WERI-Rb-1 (cell line): ENCODE measurements at regions not wholly inside any gene's neighbourhood (a gene's known extent, or its start where the extent isn't known, plus 50 kb on each side); places are given as distances from the start of the nearest gene placed in this dataset.

Experiments
- DNase-seq: peaks from one replicate; pipeline ENCODE4 v3.0.0-alpha.2; 2020
- H3K27ac ChIP-seq: fragments of 250-450 bp; sonication (Bioruptor Pico); 2 replicates; pipeline ENCODE4 v1.5.1; 2020; ENCODE audit warnings: mild to moderate bottlenecking, moderate library complexity
- H3K27me3 ChIP-seq: fragments of 250-450 bp; sonication (Bioruptor Pico); 2 replicates; pipeline ENCODE4 v1.5.1; 2021; ENCODE audit warnings: mild to moderate bottlenecking, low read depth, moderate library complexity; ENCODE audit not compliant: insufficient read depth, severe bottlenecking
- H3K36me3 ChIP-seq: fragments of 250-450 bp; sonication (Bioruptor Pico); 2 replicates; pipeline ENCODE4 v1.5.1; 2020; ENCODE audit warnings: mild to moderate bottlenecking, moderate library complexity
- H3K4me3 ChIP-seq: 2 replicates; pipeline ENCODE4 v1.5.1; 2011; ENCODE audit warnings: low read depth, mild to moderate bottlenecking, control low read depth, low read length
- H3K9me3 ChIP-seq: fragments of 250-450 bp; sonication (Bioruptor Pico); 2 replicates; pipeline ENCODE4 v1.5.1; 2021; ENCODE audit warnings: mild to moderate bottlenecking, moderate library complexity; ENCODE audit not compliant: severe bottlenecking
- CTCF ChIP-seq: IDR thresholded peaks from 2 replicates; pipeline ENCODE4 v1.5.1; 2011; ENCODE audit warnings: low read depth, mild to moderate bottlenecking, control low read depth, inconsistent platforms, low read length

GRCh38 chr21:38897532-38898421 is 92.0 kb downstream of the ETS2 start:
- no peaks in the 10 kb centered on the region for H3K27me3 ChIP-seq
- H3K9me3 ChIP-seq = peaks cover 2% of the 10 kb centered on the region
- H3K36me3 ChIP-seq = no peaks in the 10 kb centered on the region
- no peak for TF ChIP-seq CTCF
- DNase-seq = no peak
- H3K27ac ChIP-seq = no peak overlapping the region
- no peak overlapping the region for H3K4me3 ChIP-seq

- no peak for DNase-seq
- Histone ChIP-seq H3K27me3 (no peaks in the 10 kb centered on the region), H3K9me3 (no peaks in the 10 kb centered on the region), H3K36me3 (no peaks in the 10 kb centered on the region), H3K4me3 (no peak overlapping the region), H3K27ac (no peak overlapping the region)
- TF ChIP-seq CTCF = no peak
Observed at GRCh38 chr21:38894899-38895298, 89.2 kb downstream of the ETS2 start.

- H3K27ac ChIP-seq = no peak overlapping the region
- no peaks in the 10 kb centered on the region for H3K36me3 ChIP-seq
- no peak for DNase-seq
- no peak for TF ChIP-seq CTCF
- H3K9me3 ChIP-seq = peaks cover 14% of the 10 kb centered on the region
- no peak overlapping the region for H3K4me3 ChIP-seq
- H3K27me3 ChIP-seq = no peaks in the 10 kb centered on the region
Observed at GRCh38 chr21:38888991-38889561, 83.3 kb downstream of the ETS2 start.

- H3K4me3 ChIP-seq = no peak overlapping the region
- H3K27ac ChIP-seq = no peak overlapping the region
Observed at GRCh38 chr21:38887749-38888148, 82.0 kb downstream of the ETS2 start.

GRCh38 chr21:38887062-38887686 is 81.4 kb downstream of the ETS2 start:
- no peak overlapping the region for H3K4me3 ChIP-seq
- H3K36me3 ChIP-seq = no peaks in the 10 kb centered on the region
- peaks cover 14% of the 10 kb centered on the region for H3K9me3 ChIP-seq
- DNase-seq = no peak
- H3K27me3 ChIP-seq = no peaks in the 10 kb centered on the region
- no peak for TF ChIP-seq CTCF
- no peak overlapping the region for H3K27ac ChIP-seq

More at GRCh38 chr21:38887749-38888148, 82.0 kb downstream of the ETS2 start:
- DNase-seq = no peak
- Histone ChIP-seq H3K27me3 (no peaks in the 10 kb centered on the region), H3K9me3 (peaks cover 14% of the 10 kb centered on the region), H3K36me3 (no peaks in the 10 kb centered on the region)
- TF ChIP-seq CTCF = no peak
